Panc1 (cell line): ENCODE measurements at regions not wholly inside any gene's neighbourhood (a gene's known extent, or its start where the extent isn't known, plus 50 kb on each side); places are given as distances from the start of the nearest gene placed in this dataset.

Source experiments
- ATAC-seq: fragments of 200-7000 bp; cut with Tn5 transposase; 2 replicates; pipeline ENCODE4 v1.9.1; 2020; ENCODE audit warnings: mild to moderate bottlenecking, moderate library complexity
- BruUV-seq: library from RNA; stranded (reverse); fragments of 400-500 nt; replicated peaks from 2 replicates; lab custom pipeline; 2021; lab: Mats Ljungman, UMichigan
- CTCF ChIA-PET: fragments of 300-600 bp; sonication (Branson Sonifier 250); formaldehyde crosslinking; loops from one replicate; lab custom pipeline; 2022; ENCODE audit warnings: antibody characterized with exemption; lab: Charles Lee
- POLR2A ChIA-PET: fragments of 300-600 bp; sonication (Branson Sonifier 250); formaldehyde crosslinking; loops from one replicate; lab custom pipeline; 2022; ENCODE audit warnings: antibody characterized with exemption; lab: Charles Lee
- DNase-seq: peaks from one replicate; pipeline ENCODE4 v3.0.0-alpha.2; 2010; ENCODE audit warnings: low read depth, low spot score
- H3K27ac ChIP-seq: 2 replicates; pipeline ENCODE4 v1.5.1; 2011; ENCODE audit warnings: mild to moderate bottlenecking, low read length, inconsistent platforms
- H3K27me3 ChIP-seq: fragments of 200-500 bp; sonication (Bioruptor generic); 2 replicates; pipeline ENCODE4 v1.6.0; 2014; ENCODE audit warnings: low read length, inconsistent platforms; ENCODE audit not compliant: control insufficient read depth, insufficient read depth
- H3K36me3 ChIP-seq: fragments of 200-500 bp; sonication (Bioruptor generic); 2 replicates; pipeline ENCODE4 v1.5.1; 2014; ENCODE audit warnings: inconsistent platforms, mild to moderate bottlenecking, low read length, moderate library complexity; ENCODE audit not compliant: control insufficient read depth, insufficient read depth
- H3K4me1 ChIP-seq: 2 replicates; pipeline ENCODE4 v1.5.1; 2011; ENCODE audit warnings: inconsistent platforms, mild to moderate bottlenecking, low read length, moderate library complexity; ENCODE audit not compliant: control insufficient read depth, insufficient read depth
- H3K4me3 ChIP-seq, 2 experiments: 2 replicates each; pipeline ENCODE4 v1.5.1; 2011 to 2012; ENCODE audit warnings: low read depth in 2 of 2, low read length in 2 of 2, mild to moderate bottlenecking in 2 of 2, inconsistent platforms in 1 of 2, moderate library complexity in 1 of 2
- H3K9me3 ChIP-seq: fragments of 200-500 bp; sonication (Bioruptor generic); 2 replicates; pipeline ENCODE4 v1.5.1; 2014; ENCODE audit warnings: low read depth, mild to moderate bottlenecking, inconsistent platforms, low read length, moderate library complexity; ENCODE audit not compliant: control insufficient read depth, insufficient read depth
- POLR2AphosphoS5 ChIP-seq: IDR thresholded peaks from 2 replicates; pipeline ENCODE4 v1.6.1; 2012; ENCODE audit warnings: mild to moderate bottlenecking, low read depth, low read length, moderate library complexity
- SIN3A ChIP-seq: IDR thresholded peaks from 2 replicates; pipeline ENCODE4 v1.6.1; 2012; ENCODE audit warnings: low read depth, mild to moderate bottlenecking, low read length, moderate library complexity, borderline replicate concordance; ENCODE audit not compliant: insufficient read depth
- TCF7L2 ChIP-seq: IDR thresholded peaks from 2 replicates; pipeline ENCODE4 v1.6.1; 2011; ENCODE audit warnings: mild to moderate bottlenecking, low read depth, low read length, inconsistent platforms
- in situ Hi-C: cut with HindIII; loops from 2 replicates; pipeline ENCODE4 v1.10.0; 2016; ENCODE audit warnings: low sequenced_read_pairs, low pct_unique_long_range_greater_than_20kb
- intact Hi-C: fragments of 100-400 bp; cut with micrococcal nuclease; formaldehyde crosslinking; loops from one replicate; pipeline ENCODE4 v1.10.0; 2022; ENCODE audit not compliant: unreplicated experiment
- TF ChIP-seq, protein P1 (sequence below): fragments of 450-650 bp; IDR thresholded peaks from 2 replicates; pipeline ENCODE4 v1.5.1; 2017; ENCODE audit warnings: mild to moderate bottlenecking
- TF ChIP-seq, protein P2 (sequence below), 2 experiments: IDR thresholded peaks; 2 replicates each; pipeline ENCODE4 v1.6.1; 2011 to 2012; ENCODE audit warnings: low read depth in 2 of 2, control low read depth in 1 of 2, low read length in 1 of 2, mild to moderate bottlenecking in 1 of 2, moderate library complexity in 1 of 2; ENCODE audit not compliant: insufficient read depth in 1 of 2

DNA sequence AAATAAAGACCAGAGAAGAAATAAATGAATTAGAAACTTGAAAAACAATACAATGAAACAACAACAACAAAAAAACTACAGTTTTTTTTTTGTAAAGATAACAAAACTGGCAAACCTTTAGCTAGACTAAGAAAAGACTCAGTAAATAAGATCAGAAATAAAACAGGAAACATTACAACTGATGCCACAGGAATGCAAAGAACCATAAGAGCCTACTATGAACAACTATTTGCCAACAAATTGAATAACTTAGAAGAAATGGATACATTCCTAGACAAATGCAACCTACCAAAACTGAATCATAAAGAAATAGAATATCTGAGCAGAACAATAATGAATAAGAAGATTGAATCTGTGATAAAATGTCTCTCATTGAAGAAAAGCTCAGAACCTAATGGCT, 742.0 kb downstream of the ADGRL2 start:
- ChIA-PET CTCF (no interaction called here), POLR2A (interaction anchor here (0.5 kb wide), 1 partner anchor 753 kb away, joined by 9 read pairs; no protein-coding TSS in a partner anchor)
- no peak overlapping the region for H3K27ac ChIP-seq
- H3K9me3 ChIP-seq = peaks cover 20% of the 10 kb centered on the region; the same call in 1 of the 2 replicates
- no peak for DNase-seq
- H3K27me3 ChIP-seq = no peaks in the 10 kb centered on the region
- no peak for TF ChIP-seq POLR2AphosphoS5
- TF ChIP-seq, protein P1, sequence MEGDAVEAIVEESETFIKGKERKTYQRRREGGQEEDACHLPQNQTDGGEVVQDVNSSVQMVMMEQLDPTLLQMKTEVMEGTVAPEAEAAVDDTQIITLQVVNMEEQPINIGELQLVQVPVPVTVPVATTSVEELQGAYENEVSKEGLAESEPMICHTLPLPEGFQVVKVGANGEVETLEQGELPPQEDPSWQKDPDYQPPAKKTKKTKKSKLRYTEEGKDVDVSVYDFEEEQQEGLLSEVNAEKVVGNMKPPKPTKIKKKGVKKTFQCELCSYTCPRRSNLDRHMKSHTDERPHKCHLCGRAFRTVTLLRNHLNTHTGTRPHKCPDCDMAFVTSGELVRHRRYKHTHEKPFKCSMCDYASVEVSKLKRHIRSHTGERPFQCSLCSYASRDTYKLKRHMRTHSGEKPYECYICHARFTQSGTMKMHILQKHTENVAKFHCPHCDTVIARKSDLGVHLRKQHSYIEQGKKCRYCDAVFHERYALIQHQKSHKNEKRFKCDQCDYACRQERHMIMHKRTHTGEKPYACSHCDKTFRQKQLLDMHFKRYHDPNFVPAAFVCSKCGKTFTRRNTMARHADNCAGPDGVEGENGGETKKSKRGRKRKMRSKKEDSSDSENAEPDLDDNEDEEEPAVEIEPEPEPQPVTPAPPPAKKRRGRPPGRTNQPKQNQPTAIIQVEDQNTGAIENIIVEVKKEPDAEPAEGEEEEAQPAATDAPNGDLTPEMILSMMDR = no peak
- no peak for TF ChIP-seq TCF7L2
- no peak overlapping the region for H3K4me3 ChIP-seq
- H3K36me3 ChIP-seq = no peaks in the 10 kb centered on the region
- H3K4me1 ChIP-seq = no peaks in the 10 kb centered on the region
- intact Hi-C loops = no loop called here
- no peak for ATAC-seq
- no TSS peak for BruUV-seq
- in situ Hi-C loops = no loop called here

DNA sequence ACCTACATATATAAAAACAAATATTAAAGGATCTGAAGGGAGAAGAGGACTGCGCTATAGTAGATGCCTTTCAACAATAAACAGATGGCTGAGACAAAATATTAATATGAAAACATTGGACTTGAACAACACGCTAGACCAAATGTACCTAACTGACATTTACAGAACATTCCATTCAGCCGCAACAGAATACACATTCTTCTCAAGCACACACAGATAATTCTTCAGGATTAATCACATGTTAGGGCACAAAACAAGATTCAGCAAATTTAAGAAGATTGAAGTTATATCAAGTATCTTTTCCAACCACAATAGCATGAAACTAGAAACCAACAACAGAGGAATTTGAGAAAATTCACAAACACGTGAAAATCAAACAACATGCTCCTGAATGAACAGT, 741.4 kb downstream of the ADGRL2 start:
- TF ChIP-seq POLR2AphosphoS5 = no peak
- no peak for TF ChIP-seq TCF7L2
- TF ChIP-seq, protein P2, sequence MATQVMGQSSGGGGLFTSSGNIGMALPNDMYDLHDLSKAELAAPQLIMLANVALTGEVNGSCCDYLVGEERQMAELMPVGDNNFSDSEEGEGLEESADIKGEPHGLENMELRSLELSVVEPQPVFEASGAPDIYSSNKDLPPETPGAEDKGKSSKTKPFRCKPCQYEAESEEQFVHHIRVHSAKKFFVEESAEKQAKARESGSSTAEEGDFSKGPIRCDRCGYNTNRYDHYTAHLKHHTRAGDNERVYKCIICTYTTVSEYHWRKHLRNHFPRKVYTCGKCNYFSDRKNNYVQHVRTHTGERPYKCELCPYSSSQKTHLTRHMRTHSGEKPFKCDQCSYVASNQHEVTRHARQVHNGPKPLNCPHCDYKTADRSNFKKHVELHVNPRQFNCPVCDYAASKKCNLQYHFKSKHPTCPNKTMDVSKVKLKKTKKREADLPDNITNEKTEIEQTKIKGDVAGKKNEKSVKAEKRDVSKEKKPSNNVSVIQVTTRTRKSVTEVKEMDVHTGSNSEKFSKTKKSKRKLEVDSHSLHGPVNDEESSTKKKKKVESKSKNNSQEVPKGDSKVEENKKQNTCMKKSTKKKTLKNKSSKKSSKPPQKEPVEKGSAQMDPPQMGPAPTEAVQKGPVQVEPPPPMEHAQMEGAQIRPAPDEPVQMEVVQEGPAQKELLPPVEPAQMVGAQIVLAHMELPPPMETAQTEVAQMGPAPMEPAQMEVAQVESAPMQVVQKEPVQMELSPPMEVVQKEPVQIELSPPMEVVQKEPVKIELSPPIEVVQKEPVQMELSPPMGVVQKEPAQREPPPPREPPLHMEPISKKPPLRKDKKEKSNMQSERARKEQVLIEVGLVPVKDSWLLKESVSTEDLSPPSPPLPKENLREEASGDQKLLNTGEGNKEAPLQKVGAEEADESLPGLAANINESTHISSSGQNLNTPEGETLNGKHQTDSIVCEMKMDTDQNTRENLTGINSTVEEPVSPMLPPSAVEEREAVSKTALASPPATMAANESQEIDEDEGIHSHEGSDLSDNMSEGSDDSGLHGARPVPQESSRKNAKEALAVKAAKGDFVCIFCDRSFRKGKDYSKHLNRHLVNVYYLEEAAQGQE (IDR thresholded peaks at IDR 0.05; ENCODE audit: insufficient read depth in 1 of 2, low read depth in 2 of 2, low read length in 1 of 2) = no peak
- TF ChIP-seq, protein P1 = no peak
- TF ChIP-seq SIN3A = no peak
- peaks cover 20% of the 10 kb centered on the region; the same call in 1 of the 2 replicates for H3K9me3 ChIP-seq
- in situ Hi-C loops (no loop called here), intact Hi-C loops (no loop called here)
- no TSS peak for BruUV-seq
- H3K27ac ChIP-seq = no peak overlapping the region
- ATAC-seq (no peak), DNase-seq (no peak)
- no peak overlapping the region for H3K4me3 ChIP-seq
- H3K27me3 ChIP-seq = no peaks in the 10 kb centered on the region
- CTCF ChIA-PET = no interaction called here
- POLR2A ChIA-PET = no interaction called here
- no peaks in the 10 kb centered on the region for H3K4me1 ChIP-seq
- H3K36me3 ChIP-seq = no peaks in the 10 kb centered on the region
